Mucosa of descending colon (tissue), 3 donors: ENCODE measurements at regions not wholly inside any gene's neighbourhood (a gene's known extent, or its start where the extent isn't known, plus 50 kb on each side); places are given as distances from the start of the nearest gene placed in this dataset.
"Not testable (repeated sequence)": the region's sequence is repeated elsewhere in the genome, so short reads cannot be mapped to it uniquely, and the experiment has no call there.

Source experiments
- ATAC-seq: fragments of 200-7000 bp; cut with Tn5 transposase; one replicate; pipeline ENCODE4 v1.9.1; 2020; ENCODE audit warnings: mild to moderate bottlenecking, moderate library complexity
- DNase-seq, 3 donors: peaks; one replicate each; pipeline ENCODE4 v3.0.0-alpha.2; 2020
- H3K36me3 ChIP-seq: fragments of 200-600 bp; one replicate; pipeline ENCODE4 v1.8.0; 2021; ENCODE audit warnings: low read depth, mild to moderate bottlenecking
- H3K4me1 ChIP-seq: fragments of 200-600 bp; one replicate; pipeline ENCODE4 v1.8.0; 2021; ENCODE audit warnings: low read depth, mild to moderate bottlenecking
- H3K4me3 ChIP-seq: fragments of 200-600 bp; one replicate; pipeline ENCODE4 v1.8.0; 2021; ENCODE audit warnings: mild to moderate bottlenecking
- H3K9me3 ChIP-seq: fragments of 200-600 bp; one replicate; pipeline ENCODE4 v1.8.0; 2021; ENCODE audit warnings: mild to moderate bottlenecking
- CTCF ChIP-seq: fragments of 200-600 bp; IDR thresholded peaks from one replicate; pipeline ENCODE4 v1.8.0; 2022; ENCODE audit warnings: antibody characterized with exemption, mild to moderate bottlenecking
- intact Hi-C, 2 donors: fragments of 100-400 bp; cut with DNase I in 1 of 2; cut with micrococcal nuclease in 1 of 2; formaldehyde crosslinking; loops; one replicate each; pipeline versions ENCODE4 v1.11.0 to v1.11.1; 2022; cut with DNase I, micrococcal nuclease
- donor health status: DM: no; HTN: no; CAD: no; lungs with moderate emphysema.
- donor health status: DM: no; HTN: no; CAD: no.
- donor health status: DM: no; HTN: yes; CAD: no.

GRCh38 chr5:1598950-1599737, 75.4 kb upstream of the LPCAT1 start:
- H3K4me3 ChIP-seq, H3K4me1 ChIP-seq, ATAC-seq, H3K36me3 ChIP-seq, intact Hi-C loops, H3K9me3 ChIP-seq: not testable (repeated sequence)
- peak in 1 of 3 donors; percentile 19 for DNase-seq

GRCh38 chr5:1597093-1597473, 73.3 kb upstream of the LPCAT1 start:
- H3K36me3 ChIP-seq, ATAC-seq, DNase-seq, H3K9me3 ChIP-seq, H3K4me1 ChIP-seq, H3K4me3 ChIP-seq, intact Hi-C loops: not testable (repeated sequence)

- intact Hi-C loops: not testable (repeated sequence)
Observed at GRCh38 chr5:1596462-1597092, 72.8 kb upstream of the LPCAT1 start.

GRCh38 chr5:1594357-1595106, 70.8 kb upstream of the LPCAT1 start:
- ATAC-seq (peak; percentile 98), DNase-seq (peak; percentile 82 to 89 (median 88))
- TF ChIP-seq CTCF: peak; percentile 18
- H3K4me3 ChIP-seq: peak overlapping the region; percentile 22
- intact Hi-C loops: no loop called here
- no peaks in the 10 kb centered on the region for H3K36me3 ChIP-seq
- no peaks in the 10 kb centered on the region for H3K9me3 ChIP-seq
- no peaks in the 10 kb centered on the region for H3K4me1 ChIP-seq

More at GRCh38 chr5:1596462-1597092, 72.8 kb upstream of the LPCAT1 start:
- not testable (repeated sequence) for H3K4me3 ChIP-seq, DNase-seq, ATAC-seq, H3K4me1 ChIP-seq, H3K36me3 ChIP-seq, H3K9me3 ChIP-seq

GRCh38 chr5:1593903-1594356, 70.2 kb upstream of the LPCAT1 start:
- H3K9me3 ChIP-seq: no peaks in the 10 kb centered on the region
- peak overlapping the region; percentile 22 for H3K4me3 ChIP-seq
- no peaks in the 10 kb centered on the region for H3K36me3 ChIP-seq
- H3K4me1 ChIP-seq: no peaks in the 10 kb centered on the region
- intact Hi-C loops: no loop called here
- TF ChIP-seq CTCF: no peak
- DNase-seq (peak; percentile 19 to 63 (median 56)), ATAC-seq (peak; percentile 10)

GRCh38 chr5:1588071-1588694, 64.4 kb upstream of the LPCAT1 start:
- intact Hi-C loops, ATAC-seq, DNase-seq, H3K36me3 ChIP-seq, H3K4me3 ChIP-seq, H3K9me3 ChIP-seq, H3K4me1 ChIP-seq: not testable (repeated sequence)

- H3K9me3 ChIP-seq, intact Hi-C loops, H3K36me3 ChIP-seq, DNase-seq, H3K4me3 ChIP-seq, H3K4me1 ChIP-seq, ATAC-seq: not testable (repeated sequence)
Observed at GRCh38 chr5:1583081-1583875, 59.5 kb upstream of the LPCAT1 start.

- H3K36me3 ChIP-seq, H3K9me3 ChIP-seq, H3K4me3 ChIP-seq, ATAC-seq, DNase-seq, H3K4me1 ChIP-seq, intact Hi-C loops: not testable (repeated sequence)
Observed at GRCh38 chr5:1579389-1579788, 55.6 kb upstream of the LPCAT1 start.

- H3K4me3 ChIP-seq, H3K9me3 ChIP-seq, intact Hi-C loops, H3K36me3 ChIP-seq, DNase-seq, H3K4me1 ChIP-seq, ATAC-seq: not testable (repeated sequence)
Observed at GRCh38 chr5:1576851-1577250, 53.1 kb upstream of the LPCAT1 start.

GRCh38 chr5:1575991-1576714, 52.4 kb upstream of the LPCAT1 start:
- DNase-seq, H3K36me3 ChIP-seq, H3K4me3 ChIP-seq, ATAC-seq, H3K4me1 ChIP-seq, H3K9me3 ChIP-seq, intact Hi-C loops: not testable (repeated sequence)
